GM12878 (cell line): ENCODE measurements at regions not wholly inside any gene's neighbourhood (a gene's known extent, or its start where the extent isn't known, plus 50 kb on each side); places are given as distances from the start of the nearest gene placed in this dataset.

ENCODE experiments used
- CREM ChIP-seq: IDR thresholded peaks from 2 replicates; pipeline ENCODE4 v1.6.1; 2014; ENCODE audit warnings: antibody characterized with exemption, low read depth
- CTCF ChIP-seq, 3 experiments: IDR thresholded peaks in 2 of 3; conservative IDR thresholded peaks in 1 of 3; 2 replicates each; pipeline ENCODE4 v1.5.1; 2011; ENCODE audit warnings: low read depth in 3 of 3, low read length in 3 of 3, mild to moderate bottlenecking in 3 of 3, control low read depth in 2 of 3, moderate library complexity in 2 of 3, inconsistent platforms in 1 of 3, mixed read lengths in 1 of 3; ENCODE audit not compliant: control insufficient read depth in 2 of 3, insufficient read depth in 1 of 3; ENCODE audit errors: extremely low read depth in 1 of 3
- ESRRA ChIP-seq: IDR thresholded peaks from 2 replicates; pipeline ENCODE4 v1.6.1; 2012; ENCODE audit warnings: mild to moderate bottlenecking, low read length, improper control_type of control experiment
- EZH2 ChIP-seq: IDR thresholded peaks from 2 replicates; pipeline ENCODE4 v1.6.1; 2012; ENCODE audit warnings: low read depth, mild to moderate bottlenecking, control low read depth, inconsistent platforms, low read length, borderline replicate concordance; ENCODE audit not compliant: control insufficient read depth
- NBN ChIP-seq: fragments of 450-650 bp; IDR thresholded peaks from 2 replicates; pipeline ENCODE4 v1.6.1; 2016
- POLR2A ChIP-seq: IDR thresholded peaks from 2 replicates; pipeline ENCODE4 v1.6.1; 2011; ENCODE audit warnings: low read depth, mild to moderate bottlenecking, low read length
- POLR2AphosphoS2 ChIP-seq: IDR thresholded peaks from 2 replicates; pipeline ENCODE4 v1.6.1; 2011; ENCODE audit warnings: low read depth, mild to moderate bottlenecking, low read length, improper control_type of control experiment, moderate library complexity
- SIN3A ChIP-seq: IDR thresholded peaks from 2 replicates; pipeline ENCODE4 v1.6.1; 2012; ENCODE audit warnings: low read depth, low read length, improper control_type of control experiment

- TF ChIP-seq CREM, result no peak
- TF ChIP-seq POLR2AphosphoS2, result no peak
- TF ChIP-seq POLR2A, result no peak
- TF ChIP-seq EZH2, result no peak
- TF ChIP-seq ESRRA, result no peak
- TF ChIP-seq CTCF (IDR thresholded peaks at IDR 0.05 in 2 of 3, conservative IDR thresholded peaks at IDR 0.05 in 1 of 3; ENCODE audit: control insufficient read depth in 2 of 3, extremely low read depth in 1 of 3, insufficient read depth in 1 of 3, low read depth in 3 of 3, low read length in 3 of 3), result no peak
- no peak for TF ChIP-seq NBN
- no peak for TF ChIP-seq SIN3A
Observed at GRCh38 chr10:105494944-105495343, 853.9 kb downstream of the SORCS3 start.
